NT2/D1 (cell line): ENCODE measurements at regions not wholly inside any gene's neighbourhood (a gene's known extent, or its start where the extent isn't known, plus 50 kb on each side); places are given as distances from the start of the nearest gene placed in this dataset.

Experiments
- SUZ12 ChIP-seq: IDR thresholded peaks from 2 replicates; pipeline ENCODE4 v1.6.1; 2011; ENCODE audit not compliant: insufficient read length, insufficient read depth; ENCODE audit errors: extremely low read depth
- YY1 ChIP-seq: IDR thresholded peaks from 2 replicates; pipeline ENCODE4 v1.6.1; 2011; ENCODE audit not compliant: insufficient read length, insufficient read depth
- ZNF274 ChIP-seq: IDR thresholded peaks from 2 replicates; pipeline ENCODE4 v1.6.1; 2011; ENCODE audit warnings: mild to moderate bottlenecking, low read depth, low read length

- TF ChIP-seq ZNF274 (no peak), YY1 (no peak), SUZ12 (no peak)
Observed at GRCh38 chr3:28711293-28711692, 362.7 kb upstream of the AZI2 start.
